Stimulated activated CD4-positive, alpha-beta T cell treated with anti-CD3 and anti-CD28 coated beads, Interleukin-12 subunit alpha, Interleukin-12 subunit beta, amount 100 ng/mL, for 24 hours (primary cell): ENCODE measurements at regions not wholly inside any gene's neighbourhood (a gene's known extent, or its start where the extent isn't known, plus 50 kb on each side); places are given as distances from the start of the nearest gene placed in this dataset.

ENCODE experiments used
- DNase-seq, 2 experiments: peaks; one replicate each; pipeline ENCODE4 v3.0.0-alpha.2; 2020; ENCODE audit warnings: low read depth in 2 of 2

DNA sequence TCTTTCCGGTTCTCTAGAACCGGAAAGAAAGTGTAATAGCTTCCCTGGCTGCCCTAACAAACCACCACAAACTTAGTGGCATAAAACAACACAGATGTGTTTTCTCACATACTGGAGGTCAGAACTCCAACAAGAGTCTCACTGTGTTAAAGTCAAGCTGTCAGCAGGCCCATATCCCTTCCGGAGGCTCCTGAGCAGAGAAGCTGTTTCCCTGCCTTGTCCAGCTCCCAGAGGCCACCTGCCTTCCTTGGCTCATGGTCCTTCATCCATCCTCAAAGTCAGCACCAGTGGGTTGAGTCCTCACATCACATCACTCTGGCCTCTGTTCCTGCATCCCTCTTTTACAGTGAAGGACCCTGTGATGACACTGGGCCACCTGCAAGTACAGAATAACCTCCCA lies 49.8 kb upstream of the HMX1 start:
- no peak for DNase-seq
